HG03045 (cell line): ENCODE measurements at regions not wholly inside any gene's neighbourhood (a gene's known extent, or its start where the extent isn't known, plus 50 kb on each side); places are given as distances from the start of the nearest gene placed in this dataset.

Source experiments
- ATAC-seq: cut with Tn5 transposase; IDR thresholded peaks from one replicate; pipeline ENCODE4 v1.9.1; 2021; ENCODE audit warnings: mild to moderate bottlenecking, moderate library complexity; ENCODE audit not compliant: unreplicated experiment

- no peak for ATAC-seq
Observed at GRCh38 chr10:21213381-21213780, 312.1 kb downstream of the SKIDA1 start.

GRCh38 chr10:21212912-21213311, 312.6 kb downstream of the SKIDA1 start:
- no peak for ATAC-seq

- no peak for ATAC-seq
Observed at GRCh38 chr10:21212348-21212747, 313.1 kb downstream of the SKIDA1 start.

- no peak for ATAC-seq
Observed at GRCh38 chr10:21209495-21209894, 312.4 kb upstream of the NEBL start.

- ATAC-seq = no peak
Observed at GRCh38 chr10:21208666-21209316, 311.7 kb upstream of the NEBL start.

- ATAC-seq = no peak
Observed at GRCh38 chr10:21207852-21208646, 310.9 kb upstream of the NEBL start.

- no peak for ATAC-seq
Observed at GRCh38 chr10:21205328-21205727, 308.2 kb upstream of the NEBL start.

- no peak for ATAC-seq
Observed at GRCh38 chr10:21203473-21204107, 306.5 kb upstream of the NEBL start.

- ATAC-seq = no peak
Observed at GRCh38 chr10:21202776-21203462, 305.8 kb upstream of the NEBL start.

- ATAC-seq = no peak
Observed at GRCh38 chr10:21199501-21199900, 302.4 kb upstream of the NEBL start.

GRCh38 chr10:21197838-21198237, 300.7 kb upstream of the NEBL start:
- no peak for ATAC-seq

- ATAC-seq = no peak
Observed at GRCh38 chr10:21196822-21197395, 299.8 kb upstream of the NEBL start.

GRCh38 chr10:21195252-21195651, 298.1 kb upstream of the NEBL start:
- no peak for ATAC-seq

GRCh38 chr10:21194510-21194993, 297.4 kb upstream of the NEBL start:
- ATAC-seq = no peak

GRCh38 chr10:21193196-21193595, 296.1 kb upstream of the NEBL start:
- ATAC-seq = no peak

- ATAC-seq = no peak
Observed at GRCh38 chr10:21191512-21191911, 294.4 kb upstream of the NEBL start.

GRCh38 chr10:21184984-21185383, 287.9 kb upstream of the NEBL start:
- no peak for ATAC-seq

GRCh38 chr10:21184216-21184615, 287.1 kb upstream of the NEBL start:
- ATAC-seq = no peak

- no peak for ATAC-seq
Observed at GRCh38 chr10:21183025-21183424, 285.9 kb upstream of the NEBL start.

GRCh38 chr10:21181451-21181850, 284.3 kb upstream of the NEBL start:
- no peak for ATAC-seq

- no peak for ATAC-seq
Observed at GRCh38 chr10:21180604-21181003, 283.5 kb upstream of the NEBL start.
